ENCODE measurements at regions not wholly inside any gene's neighbourhood (a gene's known extent, or its start where the extent isn't known, plus 50 kb on each side); places are given as distances from the start of the nearest gene placed in this dataset.

DNA sequence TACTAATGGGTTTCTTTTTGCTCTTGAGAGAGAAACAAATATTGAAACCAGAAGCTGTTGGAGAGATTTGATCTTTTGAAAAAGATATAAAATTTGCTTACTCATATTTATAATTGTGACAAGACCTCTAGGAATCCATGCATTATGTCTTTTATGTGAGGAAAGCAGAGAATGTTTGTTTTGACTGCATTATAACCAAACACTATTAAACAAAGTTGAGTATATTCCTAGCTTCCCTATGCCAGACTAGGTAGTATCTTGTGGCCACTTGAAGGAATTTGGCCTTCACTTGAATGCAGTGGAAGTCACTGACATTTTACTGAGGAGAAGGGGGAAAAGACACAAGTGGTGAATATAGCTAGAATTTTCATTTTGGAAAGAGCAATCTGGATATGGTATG, 521.8 kb upstream of the ZEB2 start:
- Histone ChIP-seq H3K27ac (no peak overlapping the region), H3K36me3 (no peaks in the 10 kb centered on the region), H3K4me1 (ENCODE audit: control insufficient read depth in 1 of 2, insufficient read depth in 1 of 2, low read depth in 1 of 2, low read length in 1 of 2) (no peaks in the 10 kb centered on the region)

DNA sequence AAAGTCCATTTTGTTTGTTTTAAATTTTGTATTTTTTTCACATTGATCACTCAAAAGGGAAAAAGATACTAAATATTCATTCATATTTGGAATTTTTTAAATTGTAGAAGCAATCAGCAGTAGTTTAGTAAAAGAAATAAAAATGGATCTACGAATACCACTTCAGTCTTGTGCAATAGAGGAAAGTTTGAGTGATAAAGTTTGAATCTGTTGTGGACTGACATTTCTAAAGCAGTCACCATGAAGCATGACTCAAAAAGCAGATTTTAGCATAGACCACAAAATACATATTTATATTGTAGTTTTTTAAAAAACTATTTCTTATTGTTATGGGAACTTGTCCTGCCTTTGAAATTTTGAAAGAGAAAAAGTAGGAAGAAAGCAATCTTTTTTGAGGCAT, 520.5 kb upstream of the ZEB2 start:
- TF ChIP-seq, protein P1, sequence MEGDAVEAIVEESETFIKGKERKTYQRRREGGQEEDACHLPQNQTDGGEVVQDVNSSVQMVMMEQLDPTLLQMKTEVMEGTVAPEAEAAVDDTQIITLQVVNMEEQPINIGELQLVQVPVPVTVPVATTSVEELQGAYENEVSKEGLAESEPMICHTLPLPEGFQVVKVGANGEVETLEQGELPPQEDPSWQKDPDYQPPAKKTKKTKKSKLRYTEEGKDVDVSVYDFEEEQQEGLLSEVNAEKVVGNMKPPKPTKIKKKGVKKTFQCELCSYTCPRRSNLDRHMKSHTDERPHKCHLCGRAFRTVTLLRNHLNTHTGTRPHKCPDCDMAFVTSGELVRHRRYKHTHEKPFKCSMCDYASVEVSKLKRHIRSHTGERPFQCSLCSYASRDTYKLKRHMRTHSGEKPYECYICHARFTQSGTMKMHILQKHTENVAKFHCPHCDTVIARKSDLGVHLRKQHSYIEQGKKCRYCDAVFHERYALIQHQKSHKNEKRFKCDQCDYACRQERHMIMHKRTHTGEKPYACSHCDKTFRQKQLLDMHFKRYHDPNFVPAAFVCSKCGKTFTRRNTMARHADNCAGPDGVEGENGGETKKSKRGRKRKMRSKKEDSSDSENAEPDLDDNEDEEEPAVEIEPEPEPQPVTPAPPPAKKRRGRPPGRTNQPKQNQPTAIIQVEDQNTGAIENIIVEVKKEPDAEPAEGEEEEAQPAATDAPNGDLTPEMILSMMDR (IDR thresholded peaks at IDR 0.05): no peak
- H3K9me3 ChIP-seq: no peaks in the 10 kb centered on the region
- H3K27me3 ChIP-seq: no peaks in the 10 kb centered on the region
- H3K36me3 ChIP-seq: no peaks in the 10 kb centered on the region
- no peaks in the 10 kb centered on the region for H3K4me1 ChIP-seq (ENCODE audit: control insufficient read depth in 1 of 2, insufficient read depth in 1 of 2, low read depth in 1 of 2, low read length in 1 of 2)
- H3K4me3 ChIP-seq (ENCODE audit: low read depth in 1 of 2, low read length in 1 of 2): no peak overlapping the region
- no peak overlapping the region for H3K27ac ChIP-seq

More for the DNA sequence above, 521.8 kb upstream of the ZEB2 start:
- Histone ChIP-seq H3K9me3 (no peaks in the 10 kb centered on the region), H3K4me3 (ENCODE audit: low read depth in 1 of 2, low read length in 1 of 2) (no peak overlapping the region), H3K27me3 (no peaks in the 10 kb centered on the region)
- TF ChIP-seq, protein P1 (IDR thresholded peaks at IDR 0.05): no peak

DNA sequence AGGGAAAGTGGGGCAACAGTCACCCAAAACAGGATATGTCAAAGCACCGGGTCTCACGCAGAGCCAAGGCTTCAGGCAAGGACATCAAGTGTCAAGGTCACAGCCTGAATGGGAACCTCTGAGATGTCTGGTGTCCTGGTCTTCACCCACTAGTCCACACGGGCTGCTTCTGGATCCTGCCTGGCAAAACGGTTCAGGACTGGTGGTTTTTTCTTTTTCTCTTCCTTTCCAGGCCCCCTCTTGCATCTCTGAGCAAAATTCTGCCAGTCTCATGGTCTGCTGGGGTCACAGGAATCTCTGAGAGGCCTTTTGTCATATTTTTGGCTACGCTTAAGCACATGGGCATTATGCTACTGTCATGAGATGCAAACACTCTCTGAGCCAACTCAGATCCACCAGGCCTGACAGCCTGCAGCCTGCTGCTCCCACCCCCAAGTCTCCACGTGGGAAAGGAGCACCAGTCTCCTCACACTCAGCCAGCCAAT, 518.2 kb upstream of the ZEB2 start:
- Histone ChIP-seq H3K36me3 (no peaks in the 10 kb centered on the region), H3K4me3 (ENCODE audit: low read depth in 1 of 2, low read length in 1 of 2) (no peak overlapping the region), H3K9me3 (no peaks in the 10 kb centered on the region), H3K27ac (no peak overlapping the region), H3K27me3 (no peaks in the 10 kb centered on the region), H3K4me1 (ENCODE audit: control insufficient read depth in 1 of 2, insufficient read depth in 1 of 2, low read depth in 1 of 2, low read length in 1 of 2) (no peaks in the 10 kb centered on the region)
- TF ChIP-seq, protein P1 (IDR thresholded peaks at IDR 0.05): no peak

DNA sequence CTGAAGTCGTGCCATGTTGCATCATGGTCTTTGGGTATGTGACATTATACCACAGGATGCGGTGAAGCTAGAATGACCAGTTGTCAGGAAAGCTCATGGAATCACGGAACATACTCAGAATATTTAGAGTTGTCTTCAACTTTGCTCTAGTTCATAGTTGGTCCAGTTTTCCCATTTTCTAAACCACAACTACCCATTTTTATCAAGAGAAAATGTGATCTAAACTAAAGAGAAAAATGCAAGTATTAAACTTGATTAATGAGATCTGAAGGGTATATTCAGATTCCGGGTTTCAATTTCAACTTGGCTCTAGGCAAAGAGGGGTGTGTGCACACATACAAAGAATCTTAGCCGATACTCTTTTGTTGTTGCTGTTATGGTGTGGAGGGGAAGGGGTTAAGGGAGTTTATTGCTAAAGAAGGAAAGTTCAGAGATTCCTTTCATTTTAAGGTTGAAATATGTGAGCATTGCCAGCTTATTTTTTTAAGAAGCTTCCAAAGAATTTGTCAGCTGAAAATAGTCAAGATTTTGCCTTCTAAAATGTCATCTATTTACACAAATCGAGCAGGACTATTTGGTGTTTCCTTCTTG, 516.6 kb upstream of the ZEB2 start:
- Histone ChIP-seq H3K4me3 (ENCODE audit: low read depth in 1 of 2, low read length in 1 of 2) (no peak overlapping the region), H3K4me1 (ENCODE audit: control insufficient read depth in 1 of 2, insufficient read depth in 1 of 2, low read depth in 1 of 2, low read length in 1 of 2) (no peaks in the 10 kb centered on the region), H3K36me3 (no peaks in the 10 kb centered on the region), H3K27me3 (no peaks in the 10 kb centered on the region), H3K9me3 (no peaks in the 10 kb centered on the region), H3K27ac (no peak overlapping the region)
- TF ChIP-seq, protein P1 (IDR thresholded peaks at IDR 0.05): no peak

DNA sequence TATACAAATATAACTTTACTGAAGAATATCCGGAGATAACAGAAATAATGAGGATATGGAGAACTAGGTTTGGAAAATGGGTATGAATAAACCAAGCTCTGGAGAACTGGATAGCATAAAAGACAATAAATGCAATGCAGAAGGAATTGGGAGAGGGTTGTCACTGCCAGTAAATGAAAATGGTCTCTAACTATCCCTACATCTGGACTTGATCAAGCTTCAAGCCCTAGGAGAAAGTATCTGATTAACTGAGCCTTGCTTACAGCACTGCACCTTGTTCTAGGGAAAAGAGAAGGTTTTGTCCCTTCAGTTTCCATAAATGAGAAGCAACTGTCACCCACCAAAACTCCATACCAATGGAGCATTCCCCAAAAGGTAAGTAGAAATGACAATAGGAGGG, 514.6 kb upstream of the ZEB2 start:
- Histone ChIP-seq H3K27me3 (no peaks in the 10 kb centered on the region), H3K9me3 (no peaks in the 10 kb centered on the region), H3K27ac (no peak overlapping the region), H3K36me3 (no peaks in the 10 kb centered on the region), H3K4me1 (ENCODE audit: control insufficient read depth in 1 of 2, insufficient read depth in 1 of 2, low read depth in 1 of 2, low read length in 1 of 2) (no peaks in the 10 kb centered on the region), H3K4me3 (ENCODE audit: low read depth in 1 of 2, low read length in 1 of 2) (no peak overlapping the region)
- TF ChIP-seq, protein P1 (IDR thresholded peaks at IDR 0.05): no peak

Measured in neutrophil (primary cell).